Lower leg skin (tissue), 3 donors: ENCODE measurements at regions not wholly inside any gene's neighbourhood (a gene's known extent, or its start where the extent isn't known, plus 50 kb on each side); places are given as distances from the start of the nearest gene placed in this dataset.
"Not testable (repeated sequence)": the region's sequence is repeated elsewhere in the genome, so short reads cannot be mapped to it uniquely, and the experiment has no call there.

Source experiments
- CTCF ChIP-seq, 3 donors: fragments of 450-650 bp; IDR thresholded peaks; one replicate each; pipeline ENCODE4 v1.5.1; 2016; ENCODE audit warnings: antibody characterized with exemption in 3 of 3, mild to moderate bottlenecking in 3 of 3, moderate library complexity in 2 of 3
- POLR2A ChIP-seq, 2 donors: fragments of 450-650 bp; IDR thresholded peaks; one replicate each; pipeline ENCODE4 v1.6.1; 2016 to 2017; ENCODE audit warnings: antibody characterized with exemption in 2 of 2, mild to moderate bottlenecking in 1 of 2, moderate library complexity in 1 of 2

- not testable (repeated sequence) for TF ChIP-seq POLR2A, CTCF (IDR thresholded peaks at IDR 0.05)
Observed at GRCh38 chr22:11309777-11310176, 4218.2 kb upstream of the OR11H1 start.
